ENCODE measurements at regions not wholly inside any gene's neighbourhood (a gene's known extent, or its start where the extent isn't known, plus 50 kb on each side); places are given as distances from the start of the nearest gene placed in this dataset.

DNA sequence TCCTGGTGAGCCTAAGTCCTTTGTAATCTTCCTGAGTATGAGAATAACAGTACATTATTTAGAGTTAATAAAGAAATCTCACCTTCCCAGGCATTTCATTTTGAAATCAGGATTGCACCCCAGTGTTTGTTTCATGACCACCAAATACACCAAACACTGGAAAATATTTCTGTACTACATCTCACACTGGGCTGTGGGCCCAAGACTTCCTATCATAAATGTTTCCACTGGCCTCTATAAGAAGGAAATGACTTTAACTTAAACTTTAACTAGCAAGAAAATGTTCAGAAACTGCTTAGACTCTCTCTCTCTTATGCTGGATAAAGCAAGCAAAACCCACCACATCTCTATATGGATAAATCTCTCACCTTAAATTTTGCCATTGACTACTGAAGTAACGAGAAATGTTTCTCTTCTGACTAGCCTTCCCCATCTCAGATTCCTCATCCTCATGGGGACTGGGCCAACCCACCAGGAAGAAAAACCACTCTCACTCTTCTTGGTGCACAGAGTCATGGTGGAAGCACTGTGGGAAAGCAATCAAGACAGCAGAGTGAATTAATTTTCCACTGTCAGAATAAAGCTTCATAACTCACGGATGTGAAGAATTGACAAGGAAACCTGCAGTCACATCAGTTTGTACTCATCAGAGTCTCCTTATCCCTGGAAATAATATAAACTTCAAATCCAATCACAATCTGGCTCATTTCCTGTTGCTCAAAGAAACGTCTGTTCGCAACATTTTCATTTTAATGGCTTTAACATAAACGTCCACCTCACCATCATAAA, 859.6 kb downstream of the EPHA3 start:
- WGBS, 2 donors (ENCODE audit: extremely low coverage in 2 of 2, insufficient read length in 2 of 2, insufficient replicate concordance in 1 of 2): no CpG with 5 or more reads among the region's 5 CpGs

DNA sequence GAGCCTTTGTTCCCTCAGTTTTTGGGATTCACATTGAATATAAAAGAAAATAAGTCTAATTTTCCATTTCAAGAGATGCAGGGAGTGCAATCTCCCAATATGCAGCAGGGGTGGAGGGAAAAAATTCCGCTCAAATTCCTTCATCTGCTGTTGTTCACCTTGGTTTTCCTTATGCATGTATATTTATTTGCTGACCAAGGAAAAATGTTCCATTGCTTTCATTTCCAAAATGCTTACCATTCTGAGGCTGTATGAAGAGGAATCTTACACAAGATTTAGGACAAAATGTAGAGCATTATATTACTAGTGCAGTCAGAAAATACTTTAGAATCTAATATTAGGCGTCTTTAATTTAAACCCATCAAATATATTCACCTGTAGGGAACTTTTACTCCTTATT, 863.9 kb downstream of the EPHA3 start:
- Histone ChIP-seq H3K14ac (ENCODE audit: low read length) (no peak overlapping the region), H2BK120ac (ENCODE audit: low read depth, low read length) (no peak overlapping the region), H4K91ac (ENCODE audit: low read depth, low read length, poor library complexity) (no peak overlapping the region), H3K4me1 (ENCODE audit: control insufficient read depth in 2 of 2, insufficient read depth in 1 of 2, low read depth in 1 of 2, low read length in 2 of 2) (no peaks in the 10 kb centered on the region), H3K4me3 (ENCODE audit: low read length in 2 of 2) (no peak overlapping the region), H2BK15ac (ENCODE audit: low read length) (no peak overlapping the region), H3K4me2 (ENCODE audit: insufficient read depth, low read length, poor library complexity, severe bottlenecking) (no peak overlapping the region), H3K27me3 (ENCODE audit: control insufficient read depth in 3 of 3, insufficient read depth in 3 of 3, low read depth in 1 of 3, low read length in 3 of 3) (no peaks in the 10 kb centered on the region), H3K9ac (ENCODE audit: low read depth, low read length, poor library complexity) (no peak overlapping the region), H2AK5ac (ENCODE audit: low read depth, low read length) (no peak overlapping the region), H2AFZ (ENCODE audit: low read length) (no peak overlapping the region), H2BK5ac (ENCODE audit: low read length) (no peak overlapping the region), H3K36me3 (replicated peaks in 1 of 2; ENCODE audit: control insufficient read depth in 2 of 2, insufficient read depth in 2 of 2, low read length in 2 of 2) (no peaks in the 10 kb centered on the region), H3K9me3 (replicated peaks in 1 of 2; ENCODE audit: control insufficient read depth in 2 of 2, insufficient read depth in 1 of 2, low read depth in 1 of 2, low read length in 2 of 2) (no peaks in the 10 kb centered on the region), H3K23ac (ENCODE audit: low read depth, low read length, poor library complexity) (no peak overlapping the region), H4K8ac (ENCODE audit: low read depth, low read length) (no peak overlapping the region), H3K4ac (ENCODE audit: low read length) (no peak overlapping the region), H3K27ac (replicated peaks; ENCODE audit: low read length) (no peak overlapping the region), H2BK12ac (ENCODE audit: low read length) (no peak overlapping the region), H3K18ac (ENCODE audit: low read length) (no peak overlapping the region), H3K79me1 (ENCODE audit: low read depth, low read length) (no peaks in the 10 kb centered on the region)
- DNase-seq (ENCODE audit: low spot score): no peak
- no CpG with 5 or more reads among the region's 2 CpGs for WGBS, 2 donors (ENCODE audit: extremely low coverage in 2 of 2, insufficient read length in 2 of 2, insufficient replicate concordance in 1 of 2)

More for the DNA sequence above, 859.6 kb downstream of the EPHA3 start:
- H3K4me2 ChIP-seq (ENCODE audit: insufficient read depth, low read length, poor library complexity, severe bottlenecking): no peak overlapping the region
- no peaks in the 10 kb centered on the region for H3K79me1 ChIP-seq (ENCODE audit: low read depth, low read length)
- H3K36me3 ChIP-seq (replicated peaks in 1 of 2; ENCODE audit: control insufficient read depth in 2 of 2, insufficient read depth in 2 of 2, low read length in 2 of 2): no peaks in the 10 kb centered on the region
- H3K9me3 ChIP-seq (replicated peaks in 1 of 2; ENCODE audit: control insufficient read depth in 2 of 2, insufficient read depth in 1 of 2, low read depth in 1 of 2, low read length in 2 of 2): no peaks in the 10 kb centered on the region
- H3K4me3 ChIP-seq (ENCODE audit: low read length in 2 of 2): no peak overlapping the region
- no peak overlapping the region for H2BK15ac ChIP-seq (ENCODE audit: low read length)
- DNase-seq (ENCODE audit: low spot score): no peak
- no peak overlapping the region for H2BK120ac ChIP-seq (ENCODE audit: low read depth, low read length)
- H4K91ac ChIP-seq (ENCODE audit: low read depth, low read length, poor library complexity): no peak overlapping the region
- H4K8ac ChIP-seq (ENCODE audit: low read depth, low read length): no peak overlapping the region
- H3K27ac ChIP-seq (replicated peaks; ENCODE audit: low read length): no peak overlapping the region
- no peaks in the 10 kb centered on the region for H3K4me1 ChIP-seq (ENCODE audit: control insufficient read depth in 2 of 2, insufficient read depth in 1 of 2, low read depth in 1 of 2, low read length in 2 of 2)
- H3K23ac ChIP-seq (ENCODE audit: low read depth, low read length, poor library complexity): no peak overlapping the region
- H2AK5ac ChIP-seq (ENCODE audit: low read depth, low read length): no peak overlapping the region
- no peak overlapping the region for H3K4ac ChIP-seq (ENCODE audit: low read length)
- H3K14ac ChIP-seq (ENCODE audit: low read length): no peak overlapping the region
- no peak overlapping the region for H3K9ac ChIP-seq (ENCODE audit: low read depth, low read length, poor library complexity)
- H2AFZ ChIP-seq (ENCODE audit: low read length): no peak overlapping the region
- no peak overlapping the region for H3K18ac ChIP-seq (ENCODE audit: low read length)
- no peak overlapping the region for H2BK5ac ChIP-seq (ENCODE audit: low read length)
- H3K27me3 ChIP-seq (ENCODE audit: control insufficient read depth in 3 of 3, insufficient read depth in 3 of 3, low read depth in 1 of 3, low read length in 3 of 3): no peaks in the 10 kb centered on the region
- no peak overlapping the region for H2BK12ac ChIP-seq (ENCODE audit: low read length)

DNA sequence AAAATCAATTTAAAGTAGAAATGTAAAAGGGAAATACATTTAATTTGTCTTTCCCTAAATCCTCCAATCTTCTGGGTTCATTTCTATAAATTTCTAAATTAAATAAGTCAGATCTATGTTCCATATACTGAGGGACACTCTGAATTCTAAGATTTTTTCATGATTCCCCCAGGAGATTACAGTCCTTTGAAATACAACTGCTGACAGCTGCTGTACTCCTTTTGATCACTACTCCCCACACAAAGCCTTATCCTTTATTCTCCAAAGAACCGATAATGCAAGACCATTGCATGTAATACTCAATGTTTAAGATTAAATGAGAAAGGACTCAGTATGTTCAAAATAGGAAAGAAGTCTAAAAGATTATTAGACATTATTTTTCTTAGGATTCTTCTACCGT, 865.7 kb downstream of the EPHA3 start:
- H3K4me1 ChIP-seq (ENCODE audit: control insufficient read depth in 2 of 2, insufficient read depth in 1 of 2, low read depth in 1 of 2, low read length in 2 of 2): no peaks in the 10 kb centered on the region
- no peak overlapping the region for H2BK12ac ChIP-seq (ENCODE audit: low read length)
- H3K14ac ChIP-seq (ENCODE audit: low read length): no peak overlapping the region
- H2BK120ac ChIP-seq (ENCODE audit: low read depth, low read length): no peak overlapping the region
- H3K4ac ChIP-seq (ENCODE audit: low read length): no peak overlapping the region
- no peak overlapping the region for H3K18ac ChIP-seq (ENCODE audit: low read length)
- no peak overlapping the region for H3K27ac ChIP-seq (replicated peaks; ENCODE audit: low read length)
- no peak overlapping the region for H3K23ac ChIP-seq (ENCODE audit: low read depth, low read length, poor library complexity)
- H3K27me3 ChIP-seq (ENCODE audit: control insufficient read depth in 3 of 3, insufficient read depth in 3 of 3, low read depth in 1 of 3, low read length in 3 of 3): no peaks in the 10 kb centered on the region
- no peak overlapping the region for H2AK5ac ChIP-seq (ENCODE audit: low read depth, low read length)
- no peak overlapping the region for H4K91ac ChIP-seq (ENCODE audit: low read depth, low read length, poor library complexity)
- no peak for DNase-seq (ENCODE audit: low spot score)
- H3K4me3 ChIP-seq (ENCODE audit: low read length in 2 of 2): no peak overlapping the region
- H2AFZ ChIP-seq (ENCODE audit: low read length): no peak overlapping the region
- H2BK5ac ChIP-seq (ENCODE audit: low read length): no peak overlapping the region
- no peaks in the 10 kb centered on the region for H3K36me3 ChIP-seq (replicated peaks in 1 of 2; ENCODE audit: control insufficient read depth in 2 of 2, insufficient read depth in 2 of 2, low read length in 2 of 2)
- no peak overlapping the region for H4K8ac ChIP-seq (ENCODE audit: low read depth, low read length)
- no CpG with 5 or more reads among the region's 2 CpGs for WGBS, 2 donors (ENCODE audit: extremely low coverage in 2 of 2, insufficient read length in 2 of 2, insufficient replicate concordance in 1 of 2)
- no peaks in the 10 kb centered on the region for H3K9me3 ChIP-seq (replicated peaks in 1 of 2; ENCODE audit: control insufficient read depth in 2 of 2, insufficient read depth in 1 of 2, low read depth in 1 of 2, low read length in 2 of 2)
- H3K9ac ChIP-seq (ENCODE audit: low read depth, low read length, poor library complexity): no peak overlapping the region
- H2BK15ac ChIP-seq (ENCODE audit: low read length): no peak overlapping the region
- no peak overlapping the region for H3K4me2 ChIP-seq (ENCODE audit: insufficient read depth, low read length, poor library complexity, severe bottlenecking)
- no peaks in the 10 kb centered on the region for H3K79me1 ChIP-seq (ENCODE audit: low read depth, low read length)

DNA sequence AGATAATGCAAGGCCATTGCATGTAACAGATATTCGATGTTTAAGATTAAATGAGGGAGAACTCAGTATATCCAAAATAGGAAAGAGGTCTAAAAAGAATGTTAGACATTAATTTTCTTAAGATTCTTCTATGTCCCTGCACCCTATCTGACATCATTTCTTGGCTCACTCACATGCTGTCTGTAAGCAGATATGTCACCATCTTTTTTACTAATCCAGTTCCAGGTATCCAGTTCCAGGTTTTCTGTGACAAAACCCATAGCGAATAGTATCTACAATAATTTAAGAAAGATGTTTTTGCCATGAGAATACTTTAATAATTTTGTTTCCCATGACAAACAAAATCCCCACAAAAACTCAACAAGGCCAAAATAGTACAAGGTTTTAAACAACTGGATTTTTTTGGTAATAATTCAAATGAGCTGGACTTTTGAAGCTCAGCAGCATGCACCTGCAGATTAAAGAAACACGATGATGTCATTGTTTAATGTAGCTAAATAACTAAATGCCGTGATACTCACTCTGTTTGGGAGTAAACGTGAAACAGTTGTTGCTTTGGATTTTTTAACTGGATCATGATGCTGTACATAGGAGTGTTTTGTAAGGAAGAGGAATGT, 867.6 kb downstream of the EPHA3 start:
- Histone ChIP-seq H3K18ac (ENCODE audit: low read length) (no peak overlapping the region), H3K36me3 (replicated peaks in 1 of 2; ENCODE audit: control insufficient read depth in 2 of 2, insufficient read depth in 2 of 2, low read length in 2 of 2) (no peaks in the 10 kb centered on the region), H3K27me3 (ENCODE audit: control insufficient read depth in 3 of 3, insufficient read depth in 3 of 3, low read depth in 1 of 3, low read length in 3 of 3) (no peaks in the 10 kb centered on the region), H3K27ac (replicated peaks; ENCODE audit: low read length) (no peak overlapping the region), H3K23ac (ENCODE audit: low read depth, low read length, poor library complexity) (no peak overlapping the region), H3K79me1 (ENCODE audit: low read depth, low read length) (no peaks in the 10 kb centered on the region), H4K8ac (ENCODE audit: low read depth, low read length) (no peak overlapping the region), H2AFZ (ENCODE audit: low read length) (no peak overlapping the region), H3K4ac (ENCODE audit: low read length) (no peak overlapping the region), H4K91ac (ENCODE audit: low read depth, low read length, poor library complexity) (no peak overlapping the region), H3K4me3 (ENCODE audit: low read length in 2 of 2) (no peak overlapping the region), H2BK12ac (ENCODE audit: low read length) (no peak overlapping the region), H2BK120ac (ENCODE audit: low read depth, low read length) (no peak overlapping the region), H3K9me3 (replicated peaks in 1 of 2; ENCODE audit: control insufficient read depth in 2 of 2, insufficient read depth in 1 of 2, low read depth in 1 of 2, low read length in 2 of 2) (no peaks in the 10 kb centered on the region), H2BK5ac (ENCODE audit: low read length) (no peak overlapping the region), H3K9ac (ENCODE audit: low read depth, low read length, poor library complexity) (no peak overlapping the region), H2AK5ac (ENCODE audit: low read depth, low read length) (no peak overlapping the region), H3K4me1 (ENCODE audit: control insufficient read depth in 2 of 2, insufficient read depth in 1 of 2, low read depth in 1 of 2, low read length in 2 of 2) (no peaks in the 10 kb centered on the region), H3K4me2 (ENCODE audit: insufficient read depth, low read length, poor library complexity, severe bottlenecking) (no peak overlapping the region), H2BK15ac (ENCODE audit: low read length) (no peak overlapping the region), H3K14ac (ENCODE audit: low read length) (no peak overlapping the region)
- no CpG with 5 or more reads among the region's 5 CpGs for WGBS, 2 donors (ENCODE audit: extremely low coverage in 2 of 2, insufficient read length in 2 of 2, insufficient replicate concordance in 1 of 2)
- DNase-seq (ENCODE audit: low spot score): no peak
